Testis (tissue), 2 donors: ENCODE measurements at regions not wholly inside any gene's neighbourhood (a gene's known extent, or its start where the extent isn't known, plus 50 kb on each side); places are given as distances from the start of the nearest gene placed in this dataset.

Source experiments
- CTCF ChIP-seq, 3 experiments: fragments of 450-650 bp in 2 of 3; fragments of 200-600 bp in 1 of 3; sonication (generic) in 1 of 3; IDR thresholded peaks; one replicate each; pipeline ENCODE4 v1.5.1; 2016 to 2019; ENCODE audit warnings: antibody characterized with exemption in 3 of 3, mild to moderate bottlenecking in 2 of 3, moderate library complexity in 1 of 3
- POLR2A ChIP-seq: fragments of 450-650 bp; IDR thresholded peaks from one replicate; pipeline ENCODE4 v1.6.1; 2017; ENCODE audit warnings: antibody characterized with exemption, mild to moderate bottlenecking, moderate library complexity

DNA sequence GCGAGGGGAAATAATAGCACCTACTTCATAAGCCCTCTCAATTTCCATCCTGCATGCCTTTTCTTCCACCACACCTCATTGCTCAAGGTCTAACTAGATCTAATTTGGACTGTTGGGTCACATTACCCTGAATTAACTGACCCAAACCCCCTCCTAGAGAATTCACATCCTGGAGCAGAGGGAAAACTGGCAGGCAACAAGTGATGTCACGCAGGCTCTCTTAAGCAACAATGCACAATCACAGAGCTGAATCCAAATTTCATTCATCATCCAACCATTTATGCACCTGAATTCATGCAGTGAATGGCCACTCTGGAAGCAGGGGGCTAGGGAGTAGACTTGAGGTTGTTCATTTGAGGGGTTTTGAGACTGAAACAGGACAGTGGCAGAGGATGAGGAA lies 107.7 kb upstream of the HUWE1 start:
- TF ChIP-seq CTCF (IDR thresholded peaks at IDR 0.05) (no peak), POLR2A (no peak)
